Stimulated activated CD4-positive, alpha-beta T cell treated with anti-CD3 and anti-CD28 coated beads, Interleukin-2, amount 100 ng/mL, for 4 hours (primary cell): ENCODE measurements at regions not wholly inside any gene's neighbourhood (a gene's known extent, or its start where the extent isn't known, plus 50 kb on each side); places are given as distances from the start of the nearest gene placed in this dataset.

ENCODE experiments used
- DNase-seq: peaks from one replicate; pipeline ENCODE4 v3.0.0-alpha.2; 2020; ENCODE audit warnings: low read depth

DNA sequence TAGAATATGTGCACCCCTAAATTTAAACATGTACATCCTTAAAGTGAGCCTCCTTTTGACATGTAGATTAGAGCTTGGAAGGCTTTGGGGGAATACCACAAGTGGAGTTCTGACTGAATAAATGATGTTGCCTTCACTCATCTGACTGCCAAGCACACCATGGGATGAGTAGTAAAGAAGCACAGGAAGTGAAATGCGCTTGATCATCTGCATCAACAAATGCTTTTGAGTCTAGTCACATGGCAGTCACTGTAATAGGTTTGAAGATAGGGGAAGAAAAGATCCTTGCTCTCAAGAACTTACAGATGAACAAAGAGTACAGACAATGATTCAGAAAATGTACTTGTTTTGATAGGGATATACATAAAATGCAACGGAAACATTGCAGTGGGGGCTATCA, 62.0 kb upstream of the STARD4 start:
- no peak for DNase-seq

DNA sequence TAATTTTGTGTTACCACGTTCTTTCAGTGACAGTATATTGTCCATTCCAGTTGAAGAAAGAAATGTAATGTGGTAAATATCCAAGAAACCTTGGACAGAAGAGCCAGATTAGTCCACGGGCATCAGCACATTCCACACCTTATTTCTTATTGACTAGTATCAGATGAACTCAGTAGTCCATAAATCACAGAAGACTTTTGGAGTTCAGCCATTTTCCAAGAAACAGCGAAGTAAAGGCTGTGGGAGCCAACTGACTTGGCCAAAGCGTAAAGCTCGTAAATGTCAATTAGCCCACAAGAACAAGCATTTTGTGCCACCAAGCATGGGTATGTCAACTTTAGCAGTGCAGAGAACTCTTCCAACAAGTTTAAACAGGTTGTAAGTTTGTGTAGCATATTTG, 60.2 kb upstream of the STARD4 start:
- no peak for DNase-seq

GRCh38 chr5:111563031-111563822, 50.9 kb upstream of the STARD4 start:
- DNase-seq = no peak

GRCh38 chr5:111562561-111562960, 50.2 kb upstream of the STARD4 start:
- DNase-seq = no peak
